ENCODE measurements at regions not wholly inside any gene's neighbourhood (a gene's known extent, or its start where the extent isn't known, plus 50 kb on each side); places are given as distances from the start of the nearest gene placed in this dataset.

DNA sequence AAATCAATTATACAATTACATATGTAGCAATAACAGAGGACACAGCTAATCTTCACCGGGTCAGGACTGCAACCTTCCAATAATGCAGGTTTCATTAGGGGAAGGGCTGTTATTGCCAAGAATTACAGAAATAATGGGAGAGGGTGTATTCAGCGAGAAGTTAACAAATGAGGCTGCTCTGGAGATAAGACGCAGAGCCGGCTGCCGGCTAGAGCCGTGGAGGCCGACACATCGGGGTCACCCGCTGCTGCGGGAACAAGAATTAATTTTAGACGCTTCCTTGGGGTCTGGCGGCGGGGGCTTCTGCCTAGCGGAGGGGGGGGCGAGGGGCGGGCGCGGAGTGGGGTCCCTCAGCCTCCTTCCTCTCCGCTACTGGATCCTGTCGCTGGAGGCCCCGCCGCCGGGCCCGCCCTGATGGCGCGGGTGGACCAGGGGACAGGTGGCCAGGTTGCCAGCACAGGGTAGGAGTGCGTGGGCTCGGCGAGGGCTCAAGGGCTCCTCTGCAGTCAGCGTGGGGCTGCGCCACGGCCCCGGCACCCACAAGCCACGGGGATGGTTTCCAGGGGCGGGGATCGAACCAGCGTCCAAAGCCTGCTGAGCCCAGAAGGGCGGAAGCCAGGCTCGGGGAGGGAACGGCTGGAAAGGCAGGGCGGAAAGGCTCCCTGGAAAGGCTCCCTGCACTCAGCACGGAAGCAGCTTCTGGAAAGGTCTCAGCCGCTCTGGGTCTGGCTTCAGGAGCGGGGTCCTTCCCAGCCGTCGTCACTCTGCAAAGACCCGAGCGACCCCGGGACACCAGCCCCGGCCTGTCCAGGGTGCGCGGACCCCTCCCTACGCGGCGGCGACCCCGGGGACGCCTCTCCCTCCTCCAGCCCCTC, 113.8 kb upstream of the NKX1-1 start:
- Histone ChIP-seq H3K79me2 (ENCODE audit: insufficient read depth, low read length) (no peaks in the 10 kb centered on the region), H3K4me3 (ENCODE audit: insufficient read depth, low read length, poor library complexity, severe bottlenecking) (no peak overlapping the region), H3K4me2 (ENCODE audit: low read depth, low read length, poor library complexity, severe bottlenecking) (no peak overlapping the region), H3K36me3 (ENCODE audit: low read length) (no peaks in the 10 kb centered on the region), H3K27me3 (ENCODE audit: low read length) (no peaks in the 10 kb centered on the region), H3K9me2 (replicated peaks; ENCODE audit: insufficient read depth, low read length) (no peaks in the 10 kb centered on the region), H3K9me3 (ENCODE audit: insufficient read depth, low read length) (no peaks in the 10 kb centered on the region), H3F3A (ENCODE audit: insufficient read depth) (no peaks in the 10 kb centered on the region), H4K20me1 (ENCODE audit: low read depth, low read length) (no peaks in the 10 kb centered on the region), H2AFZ (ENCODE audit: low read depth, low read length, severe bottlenecking) (no peak overlapping the region), H3K9ac (ENCODE audit: low read length) (no peak overlapping the region), H3K27ac (ENCODE audit: low read depth, low read length) (no peak overlapping the region)
- TF ChIP-seq, protein P1, sequence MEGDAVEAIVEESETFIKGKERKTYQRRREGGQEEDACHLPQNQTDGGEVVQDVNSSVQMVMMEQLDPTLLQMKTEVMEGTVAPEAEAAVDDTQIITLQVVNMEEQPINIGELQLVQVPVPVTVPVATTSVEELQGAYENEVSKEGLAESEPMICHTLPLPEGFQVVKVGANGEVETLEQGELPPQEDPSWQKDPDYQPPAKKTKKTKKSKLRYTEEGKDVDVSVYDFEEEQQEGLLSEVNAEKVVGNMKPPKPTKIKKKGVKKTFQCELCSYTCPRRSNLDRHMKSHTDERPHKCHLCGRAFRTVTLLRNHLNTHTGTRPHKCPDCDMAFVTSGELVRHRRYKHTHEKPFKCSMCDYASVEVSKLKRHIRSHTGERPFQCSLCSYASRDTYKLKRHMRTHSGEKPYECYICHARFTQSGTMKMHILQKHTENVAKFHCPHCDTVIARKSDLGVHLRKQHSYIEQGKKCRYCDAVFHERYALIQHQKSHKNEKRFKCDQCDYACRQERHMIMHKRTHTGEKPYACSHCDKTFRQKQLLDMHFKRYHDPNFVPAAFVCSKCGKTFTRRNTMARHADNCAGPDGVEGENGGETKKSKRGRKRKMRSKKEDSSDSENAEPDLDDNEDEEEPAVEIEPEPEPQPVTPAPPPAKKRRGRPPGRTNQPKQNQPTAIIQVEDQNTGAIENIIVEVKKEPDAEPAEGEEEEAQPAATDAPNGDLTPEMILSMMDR (IDR thresholded peaks at IDR 0.05; ENCODE audit: insufficient read depth, low read length, poor library complexity, severe bottlenecking): no peak
- TF ChIP-seq EZH2phosphoT487 (conservative IDR thresholded peaks at IDR 0.05; ENCODE audit: low read length): no peak

DNA sequence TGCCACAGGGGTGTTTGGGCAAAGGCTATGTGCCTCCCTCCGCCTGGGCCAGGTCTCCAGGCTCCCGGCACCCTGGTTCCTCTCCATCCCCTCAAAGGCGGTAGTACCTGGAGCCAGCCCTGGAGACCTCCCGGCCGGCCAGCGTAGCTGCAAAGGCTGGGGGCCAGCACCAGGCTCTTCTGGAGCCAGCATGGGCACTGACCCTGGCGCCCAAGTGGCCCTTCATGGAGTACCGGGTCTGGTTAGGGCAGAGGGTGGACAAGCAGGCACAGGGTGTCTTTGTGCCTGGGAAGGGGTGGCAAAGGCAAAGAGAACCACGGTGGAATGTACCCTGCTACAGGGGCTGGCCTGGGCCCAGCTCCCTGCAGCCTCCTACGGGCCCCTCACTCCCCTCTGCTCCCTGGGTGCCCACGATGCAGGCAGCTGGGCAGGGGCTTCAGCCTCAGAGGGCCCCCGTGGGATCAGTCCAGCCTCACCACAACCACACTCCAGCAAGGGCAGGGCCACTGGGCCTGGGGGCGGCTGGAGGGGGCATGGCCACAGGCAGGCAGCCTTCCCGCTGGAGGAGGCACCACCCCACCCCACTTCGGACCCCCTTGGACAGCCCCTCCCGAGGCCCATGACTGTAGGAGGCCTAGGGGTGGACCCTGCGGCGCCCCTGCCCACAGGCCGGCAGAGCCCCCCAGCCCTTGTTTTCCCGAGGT, 112.9 kb upstream of the NKX1-1 start:
- Histone ChIP-seq H3K27me3 (ENCODE audit: low read length) (no peaks in the 10 kb centered on the region), H3K4me3 (ENCODE audit: insufficient read depth, low read length, poor library complexity, severe bottlenecking) (no peak overlapping the region), H2AFZ (ENCODE audit: low read depth, low read length, severe bottlenecking) (no peak overlapping the region), H3K27ac (ENCODE audit: low read depth, low read length) (no peak overlapping the region), H3K9me3 (ENCODE audit: insufficient read depth, low read length) (0 out of 2 replicates have a peak, but pooled peaks cover 3% of the 10 kb centered on the region), H3K36me3 (ENCODE audit: low read length) (no peaks in the 10 kb centered on the region), H3K4me2 (ENCODE audit: low read depth, low read length, poor library complexity, severe bottlenecking) (no peak overlapping the region), H3K9me2 (replicated peaks; ENCODE audit: insufficient read depth, low read length) (no peaks in the 10 kb centered on the region), H4K20me1 (ENCODE audit: low read depth, low read length) (no peaks in the 10 kb centered on the region), H3K79me2 (ENCODE audit: insufficient read depth, low read length) (no peaks in the 10 kb centered on the region), H3F3A (ENCODE audit: insufficient read depth) (no peaks in the 10 kb centered on the region), H3K9ac (ENCODE audit: low read length) (no peak overlapping the region)
- TF ChIP-seq EZH2phosphoT487 (conservative IDR thresholded peaks at IDR 0.05; ENCODE audit: low read length): no peak
- TF ChIP-seq, protein P1 (IDR thresholded peaks at IDR 0.05; ENCODE audit: insufficient read depth, low read length, poor library complexity, severe bottlenecking): no peak

DNA sequence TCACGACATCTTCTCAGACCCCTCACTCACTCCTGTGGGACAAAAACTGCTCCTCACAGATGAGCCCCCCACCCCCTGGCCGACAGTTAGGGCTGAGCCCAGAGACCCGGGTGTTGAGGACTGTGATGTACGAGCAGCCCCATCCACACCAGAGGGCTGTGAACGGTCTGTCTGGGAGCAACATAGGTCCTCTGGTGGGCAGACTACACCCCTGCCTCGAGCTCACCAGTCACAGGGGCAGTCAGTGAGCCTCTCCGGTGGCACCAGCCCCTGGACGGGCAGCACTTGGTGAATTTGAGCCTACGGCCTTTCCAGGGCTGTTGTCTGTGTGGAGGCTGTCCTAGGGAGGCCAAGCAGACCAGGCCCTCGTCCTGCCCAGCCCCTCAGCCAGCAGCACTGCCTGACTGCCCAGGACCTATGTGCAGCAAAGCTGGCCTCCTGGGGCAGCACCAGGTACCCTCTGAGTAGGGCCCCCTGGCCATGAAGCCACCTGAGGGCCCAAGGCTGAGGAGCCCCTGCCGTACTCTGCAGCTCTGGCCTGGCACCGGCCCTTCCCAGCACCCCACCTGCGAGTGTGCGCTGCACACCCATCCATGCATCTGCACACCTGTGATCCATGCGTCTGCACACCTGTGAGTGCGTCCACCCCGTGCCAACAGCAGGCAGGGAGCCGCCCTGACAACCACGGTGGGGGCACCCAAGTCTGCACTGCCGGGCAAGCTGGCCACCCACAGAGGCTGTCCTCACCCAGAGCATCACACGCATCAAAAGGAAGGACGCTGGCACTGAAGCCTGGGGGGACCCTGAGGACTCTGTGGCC, 111.6 kb upstream of the NKX1-1 start:
- TF ChIP-seq, protein P1 (IDR thresholded peaks at IDR 0.05; ENCODE audit: insufficient read depth, low read length, poor library complexity, severe bottlenecking): no peak
- TF ChIP-seq EZH2phosphoT487 (conservative IDR thresholded peaks at IDR 0.05; ENCODE audit: low read length): no peak
- H4K20me1 ChIP-seq (ENCODE audit: low read depth, low read length): no peaks in the 10 kb centered on the region
- no peak overlapping the region for H3K27ac ChIP-seq (ENCODE audit: low read depth, low read length)
- H3K4me2 ChIP-seq (ENCODE audit: low read depth, low read length, poor library complexity, severe bottlenecking): no peak overlapping the region
- H3K9me2 ChIP-seq (replicated peaks; ENCODE audit: insufficient read depth, low read length): no peaks in the 10 kb centered on the region
- H3F3A ChIP-seq (ENCODE audit: insufficient read depth): no peaks in the 10 kb centered on the region
- no peak overlapping the region for H3K4me3 ChIP-seq (ENCODE audit: insufficient read depth, low read length, poor library complexity, severe bottlenecking)
- H3K36me3 ChIP-seq (ENCODE audit: low read length): no peaks in the 10 kb centered on the region
- H3K27me3 ChIP-seq (ENCODE audit: low read length): no peaks in the 10 kb centered on the region
- no peak overlapping the region for H2AFZ ChIP-seq (ENCODE audit: low read depth, low read length, severe bottlenecking)
- H3K9ac ChIP-seq (ENCODE audit: low read length): no peak overlapping the region
- no peaks in the 10 kb centered on the region for H3K79me2 ChIP-seq (ENCODE audit: insufficient read depth, low read length)
- H3K9me3 ChIP-seq (ENCODE audit: insufficient read depth, low read length): 0 out of 2 replicates have a peak, but pooled peaks cover 9% of the 10 kb centered on the region
